Stimulated activated naive B cell treated with anti-CD40 and anti-IgM and Interleukin-4, amounts not matched to agents 10 μg/mL and 1 μg/mL and 100 μg/mL, for 72 hours (primary cell): ENCODE measurements at regions not wholly inside any gene's neighbourhood (a gene's known extent, or its start where the extent isn't known, plus 50 kb on each side); places are given as distances from the start of the nearest gene placed in this dataset.

ENCODE experiments used
- ATAC-seq, 2 donors: fragments of 150-1000 bp; cut with Tn5 transposase; replicated peaks; 2 replicates each; pipeline ENCODE4 v1.10.0; 2021; ENCODE audit warnings: moderate library complexity in 1 of 2
- DNase-seq: peaks from one replicate; pipeline ENCODE4 v3.0.0; 2021
- H3K27ac Mint-ChIP-seq: one replicate; pipeline ENCODE4 v1.8.0; 2022; ENCODE audit warnings: mild to moderate bottlenecking, mixed read lengths
- H3K27me3 Mint-ChIP-seq, 2 donors: one replicate each; pipeline ENCODE4 v1.8.0; 2022; ENCODE audit warnings: mixed read lengths in 2 of 2
- H3K36me3 Mint-ChIP-seq, 2 donors: one replicate each; pipeline ENCODE4 v1.8.0; 2022; ENCODE audit warnings: mixed read lengths in 2 of 2, mild to moderate bottlenecking in 1 of 2
- H3K4me1 Mint-ChIP-seq, 2 donors: one replicate each; pipeline ENCODE4 v1.8.0; 2022; ENCODE audit warnings: mixed read lengths in 2 of 2, mild to moderate bottlenecking in 1 of 2
- H3K4me3 Mint-ChIP-seq, 2 donors: one replicate each; pipeline ENCODE4 v1.8.0; 2022; ENCODE audit warnings: mild to moderate bottlenecking in 2 of 2, mixed read lengths in 2 of 2, moderate library complexity in 1 of 2
- H3K9me3 Mint-ChIP-seq, 2 donors: one replicate each; pipeline ENCODE4 v1.8.0; 2022; ENCODE audit warnings: mixed read lengths in 2 of 2, mild to moderate bottlenecking in 1 of 2

GRCh38 chr2:13091455-13091854, 374.7 kb downstream of the TRIB2 start:
- Mint-ChIP-seq H3K4me1 (no peaks in the 10 kb centered on the region), H3K27ac (no peak overlapping the region), H3K36me3 (no peaks in the 10 kb centered on the region), H3K9me3 (no peaks in the 10 kb centered on the region), H3K4me3 (no peak overlapping the region), H3K27me3 (peaks cover 23 to 50% of the 10 kb centered on the region in 2 donors)
- DNase-seq (no peak), ATAC-seq (no peak)

- Mint-ChIP-seq H3K4me1 (no peaks in the 10 kb centered on the region), H3K4me3 (no peak overlapping the region), H3K27ac (no peak overlapping the region), H3K36me3 (no peaks in the 10 kb centered on the region), H3K27me3 (peaks cover 23 to 50% of the 10 kb centered on the region in 2 donors), H3K9me3 (no peaks in the 10 kb centered on the region)
- DNase-seq (no peak), ATAC-seq (no peak)
Measured at GRCh38 chr2:13091861-13092378, 375.2 kb downstream of the TRIB2 start.

DNA sequence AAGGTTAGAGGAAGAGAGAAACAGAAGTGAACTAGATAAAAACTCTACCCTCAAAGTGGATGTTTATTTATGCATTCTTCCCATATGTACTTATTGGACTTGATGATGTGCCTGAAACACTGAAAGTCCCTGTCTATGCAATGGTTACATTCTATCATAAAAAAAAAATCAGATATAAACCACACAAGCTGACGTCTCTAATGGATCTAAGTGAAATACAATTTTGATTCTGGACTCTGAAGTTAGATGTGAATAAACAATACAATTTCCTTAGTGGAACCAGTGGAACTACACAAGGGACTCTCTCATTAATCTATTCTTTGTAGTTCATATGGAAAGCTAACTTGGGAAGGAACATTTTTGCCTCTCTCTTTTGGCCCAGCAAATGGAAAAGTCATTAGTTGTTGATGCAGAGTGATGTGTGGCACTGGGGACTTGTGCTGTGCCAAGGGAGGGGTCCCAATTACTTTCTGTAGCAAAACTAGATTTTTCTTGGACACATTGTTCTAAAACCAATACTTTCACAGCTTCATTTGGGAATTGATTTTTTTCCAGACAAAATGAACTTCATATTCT, 376.8 kb downstream of the TRIB2 start:
- H3K4me3 Mint-ChIP-seq, result no peak overlapping the region
- H3K36me3 Mint-ChIP-seq, result no peaks in the 10 kb centered on the region
- H3K9me3 Mint-ChIP-seq, result peaks cover 3% of the 10 kb centered on the region in 2 donors
- H3K4me1 Mint-ChIP-seq, result no peaks in the 10 kb centered on the region
- H3K27ac Mint-ChIP-seq, result no peak overlapping the region
- ATAC-seq (no peak), DNase-seq (no peak)
- peaks cover 15 to 37% of the 10 kb centered on the region in 2 donors for H3K27me3 Mint-ChIP-seq

DNA sequence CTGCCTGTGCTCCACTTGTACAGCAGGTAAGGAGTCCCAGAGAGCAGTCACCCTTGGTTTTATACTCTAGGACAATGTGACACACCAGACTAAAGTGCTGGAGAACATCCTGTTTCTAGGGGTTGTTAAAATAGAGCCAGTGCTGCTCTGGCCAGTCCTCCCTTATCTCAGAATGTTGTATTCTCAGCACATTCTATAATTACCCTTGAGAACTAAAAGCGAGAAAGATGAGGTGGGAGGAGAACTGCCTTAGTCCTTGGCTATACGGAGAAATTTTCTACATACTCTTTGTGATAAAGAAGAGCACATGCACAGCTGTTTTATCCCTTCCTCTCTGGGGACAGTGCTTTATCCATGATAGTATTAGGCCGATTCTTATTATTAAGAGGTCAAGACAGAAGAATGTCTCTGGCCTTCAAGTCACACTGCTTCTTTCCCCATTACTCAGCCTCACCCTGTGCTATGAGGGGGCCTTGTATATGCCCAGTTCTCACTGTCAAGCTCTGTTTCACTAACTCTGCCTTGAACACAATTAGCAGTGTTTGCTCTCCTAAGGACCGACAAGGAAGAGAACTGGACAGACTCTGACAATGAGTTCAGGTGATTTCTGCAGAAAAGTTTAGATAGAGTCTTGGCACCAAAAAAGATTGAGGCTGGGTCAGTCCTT, 385.8 kb downstream of the TRIB2 start:
- ATAC-seq (no peak), DNase-seq (no peak)
- peaks cover 13 to 15% of the 10 kb centered on the region in 2 donors for H3K9me3 Mint-ChIP-seq
- H3K4me3 Mint-ChIP-seq, result no peak overlapping the region
- H3K4me1 Mint-ChIP-seq, result no peaks in the 10 kb centered on the region
- H3K27me3 Mint-ChIP-seq, result peaks cover 4 to 15% of the 10 kb centered on the region in 2 donors
- no peaks in the 10 kb centered on the region for H3K36me3 Mint-ChIP-seq
- no peak overlapping the region for H3K27ac Mint-ChIP-seq

GRCh38 chr2:13103151-13103550, 386.4 kb downstream of the TRIB2 start:
- no peak overlapping the region for H3K4me3 Mint-ChIP-seq
- H3K9me3 Mint-ChIP-seq, result peaks cover 13 to 15% of the 10 kb centered on the region in 2 donors
- H3K27ac Mint-ChIP-seq, result no peak overlapping the region
- H3K4me1 Mint-ChIP-seq, result no peaks in the 10 kb centered on the region
- DNase-seq (no peak), ATAC-seq (no peak)
- H3K36me3 Mint-ChIP-seq, result no peaks in the 10 kb centered on the region
- peaks cover 5 to 15% of the 10 kb centered on the region in 2 donors for H3K27me3 Mint-ChIP-seq

- peaks cover 8 to 10% of the 10 kb centered on the region in 2 donors for H3K9me3 Mint-ChIP-seq
- no peaks in the 10 kb centered on the region for H3K36me3 Mint-ChIP-seq
- H3K4me1 Mint-ChIP-seq, result no peaks in the 10 kb centered on the region
- H3K27ac Mint-ChIP-seq, result no peak overlapping the region
- H3K4me3 Mint-ChIP-seq, result no peak overlapping the region
- peaks cover 3 to 15% of the 10 kb centered on the region in 2 donors for H3K27me3 Mint-ChIP-seq
- ATAC-seq (no peak), DNase-seq (no peak)
Measured at GRCh38 chr2:13103778-13104493, 387.2 kb downstream of the TRIB2 start.

DNA sequence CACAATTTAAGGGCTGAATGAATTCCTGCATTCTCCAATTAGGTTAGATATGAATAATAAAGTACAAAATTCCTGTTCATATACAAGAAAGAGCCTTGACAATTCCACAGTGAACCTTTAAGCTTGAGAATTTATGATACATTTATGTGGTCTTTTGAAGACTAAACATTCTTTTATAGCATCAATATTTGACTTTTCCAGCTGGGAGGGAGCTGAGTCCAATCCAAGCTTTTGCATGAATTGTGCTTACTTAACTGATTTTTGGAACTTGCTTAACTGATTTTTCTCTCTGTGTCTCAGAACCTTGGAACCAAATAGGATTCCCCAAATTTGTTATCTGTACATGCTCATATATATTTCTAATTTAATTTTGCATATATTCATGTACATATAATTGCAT, 388.0 kb downstream of the TRIB2 start:
- Mint-ChIP-seq H3K36me3 (no peaks in the 10 kb centered on the region), H3K4me3 (no peak overlapping the region), H3K9me3 (peaks cover 4 to 10% of the 10 kb centered on the region in 2 donors), H3K27me3 (peaks cover 3 to 8% of the 10 kb centered on the region in 2 donors), H3K4me1 (no peaks in the 10 kb centered on the region), H3K27ac (no peak overlapping the region)
- no peak for DNase-seq
- no peak for ATAC-seq

GRCh38 chr2:13106302-13106701, 389.6 kb downstream of the TRIB2 start:
- no peak overlapping the region for H3K4me3 Mint-ChIP-seq
- H3K27ac Mint-ChIP-seq, result no peak overlapping the region
- DNase-seq (no peak), ATAC-seq (peak in 1 of 2 donors; percentile 45)
- no peaks in the 10 kb centered on the region for H3K36me3 Mint-ChIP-seq
- H3K9me3 Mint-ChIP-seq, result no peaks in the 10 kb centered on the region
- no peaks in the 10 kb centered on the region for H3K4me1 Mint-ChIP-seq
- peaks cover 0 to 3% of the 10 kb centered on the region in 2 donors for H3K27me3 Mint-ChIP-seq

GRCh38 chr2:13109516-13109915, 392.8 kb downstream of the TRIB2 start:
- DNase-seq, result no peak
- no peaks in the 10 kb centered on the region for H3K36me3 Mint-ChIP-seq
- no peak for ATAC-seq
- no peak overlapping the region for H3K4me3 Mint-ChIP-seq
- peaks cover 3 to 5% of the 10 kb centered on the region in 2 donors for H3K27me3 Mint-ChIP-seq
- no peak overlapping the region for H3K27ac Mint-ChIP-seq
- H3K9me3 Mint-ChIP-seq, result peaks cover 0 to 2% of the 10 kb centered on the region in 2 donors
- H3K4me1 Mint-ChIP-seq, result no peaks in the 10 kb centered on the region

DNA sequence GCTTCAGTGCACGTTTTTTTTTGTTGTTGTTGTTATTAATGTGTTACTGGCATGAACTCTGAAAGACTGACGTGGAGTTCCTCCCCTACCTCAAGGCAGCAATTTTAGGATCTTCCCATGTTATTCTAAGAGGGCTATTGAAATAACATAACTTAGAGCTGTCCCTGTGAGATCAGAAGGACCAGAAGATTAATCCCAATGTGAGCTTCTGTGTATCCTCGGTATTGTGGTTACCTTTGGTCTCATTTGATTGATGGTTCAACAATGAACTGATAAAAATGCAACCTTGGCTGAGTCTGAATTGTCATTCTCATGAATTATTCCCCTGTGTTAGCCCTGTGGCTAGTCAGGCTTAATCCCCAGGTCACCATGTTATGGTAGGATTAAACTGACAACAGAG, 394.1 kb downstream of the TRIB2 start:
- peaks cover 3 to 5% of the 10 kb centered on the region in 2 donors for H3K27me3 Mint-ChIP-seq
- no peak overlapping the region for H3K4me3 Mint-ChIP-seq
- H3K27ac Mint-ChIP-seq, result no peak overlapping the region
- H3K9me3 Mint-ChIP-seq, result peaks cover 0 to 2% of the 10 kb centered on the region in 2 donors
- no peaks in the 10 kb centered on the region for H3K36me3 Mint-ChIP-seq
- no peaks in the 10 kb centered on the region for H3K4me1 Mint-ChIP-seq
- DNase-seq, result no peak
- no peak for ATAC-seq

DNA sequence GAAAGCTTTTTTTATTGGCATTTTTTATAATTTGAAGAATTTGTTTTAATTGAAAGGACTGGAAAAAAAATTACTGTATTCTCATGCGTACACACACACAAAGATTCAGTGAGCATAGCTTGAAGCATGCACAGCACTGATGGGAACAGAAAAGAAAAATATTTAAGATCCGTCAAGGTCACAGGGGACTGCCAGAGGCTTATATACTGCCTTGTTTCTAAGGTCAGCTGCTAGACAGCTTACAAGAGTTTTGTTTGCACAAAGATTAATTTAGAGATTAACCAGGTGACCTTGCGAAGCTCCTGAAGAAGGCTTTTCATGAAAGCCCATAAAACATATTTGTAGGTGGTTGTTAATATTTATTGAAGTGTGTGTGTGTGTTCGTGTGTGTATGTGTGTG, 396.3 kb downstream of the TRIB2 start:
- Mint-ChIP-seq H3K9me3 (peaks cover 0 to 2% of the 10 kb centered on the region in 2 donors), H3K36me3 (no peaks in the 10 kb centered on the region), H3K27me3 (peaks cover 3 to 5% of the 10 kb centered on the region in 2 donors), H3K27ac (no peak overlapping the region), H3K4me3 (no peak overlapping the region), H3K4me1 (no peaks in the 10 kb centered on the region)
- no peak for DNase-seq
- ATAC-seq, result no peak

GRCh38 chr2:13114391-13114790, 397.7 kb downstream of the TRIB2 start:
- H3K4me1 Mint-ChIP-seq, result no peaks in the 10 kb centered on the region
- no peak overlapping the region for H3K27ac Mint-ChIP-seq
- peaks cover 0 to 2% of the 10 kb centered on the region in 2 donors for H3K9me3 Mint-ChIP-seq
- ATAC-seq (no peak), DNase-seq (no peak)
- no peak overlapping the region for H3K4me3 Mint-ChIP-seq
- peaks cover 0 to 5% of the 10 kb centered on the region in 2 donors for H3K27me3 Mint-ChIP-seq
- no peaks in the 10 kb centered on the region for H3K36me3 Mint-ChIP-seq

- ATAC-seq, result no peak
- no peak for DNase-seq
- peaks cover 0 to 2% of the 10 kb centered on the region in 2 donors for H3K9me3 Mint-ChIP-seq
- H3K4me3 Mint-ChIP-seq, result no peak overlapping the region
- no peaks in the 10 kb centered on the region for H3K4me1 Mint-ChIP-seq
- no peak overlapping the region for H3K27ac Mint-ChIP-seq
- H3K36me3 Mint-ChIP-seq, result no peaks in the 10 kb centered on the region
- H3K27me3 Mint-ChIP-seq, result peaks cover 0 to 5% of the 10 kb centered on the region in 2 donors
Measured at GRCh38 chr2:13115643-13116042, 398.9 kb downstream of the TRIB2 start.

DNA sequence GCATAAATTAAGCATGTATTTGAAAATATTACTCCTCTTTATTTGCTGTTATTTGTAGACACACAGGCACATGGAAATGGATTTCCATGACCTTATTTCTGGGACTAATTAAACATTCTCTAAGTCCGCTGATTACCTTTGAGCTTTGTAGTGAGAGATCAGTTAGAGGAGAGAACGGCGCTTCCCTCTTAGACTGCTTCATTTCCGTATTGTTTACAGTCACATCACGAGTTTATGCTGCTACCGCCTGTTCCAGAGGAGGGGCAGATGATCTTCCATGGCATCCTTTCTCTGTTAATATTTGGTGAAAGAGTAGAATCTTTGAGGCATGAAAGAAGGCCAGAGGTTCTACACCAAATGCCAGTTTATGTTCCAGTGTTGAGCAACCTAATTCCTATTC, 404.4 kb downstream of the TRIB2 start:
- Mint-ChIP-seq H3K9me3 (no peaks in the 10 kb centered on the region), H3K4me3 (no peak overlapping the region), H3K4me1 (no peaks in the 10 kb centered on the region), H3K27ac (no peak overlapping the region), H3K27me3 (no peaks in the 10 kb centered on the region), H3K36me3 (no peaks in the 10 kb centered on the region)
- DNase-seq (no peak), ATAC-seq (no peak)

DNA sequence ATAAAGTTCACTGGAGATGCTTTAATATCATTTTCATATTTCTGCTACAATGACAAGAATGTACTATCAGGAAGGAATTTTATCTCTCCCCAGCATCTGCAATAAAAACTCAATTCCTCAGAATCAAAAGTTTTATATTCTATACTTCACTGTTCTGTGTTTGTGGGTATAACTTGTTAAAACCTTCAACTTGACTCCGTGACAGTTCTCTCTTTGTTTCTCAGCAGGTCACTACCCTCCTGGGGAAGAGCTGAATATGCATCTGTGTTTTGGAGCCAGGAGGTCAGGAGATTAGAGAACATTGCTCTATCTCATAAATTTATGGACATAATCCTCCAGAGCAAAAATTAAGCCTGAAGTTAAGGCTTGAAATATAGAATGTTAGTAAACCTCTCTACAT, 411.4 kb downstream of the TRIB2 start:
- ATAC-seq, result no peak
- H3K4me3 Mint-ChIP-seq, result no peak overlapping the region
- no peak for DNase-seq
- H3K9me3 Mint-ChIP-seq, result peaks cover 0 to 2% of the 10 kb centered on the region in 2 donors
- no peaks in the 10 kb centered on the region for H3K4me1 Mint-ChIP-seq
- H3K36me3 Mint-ChIP-seq, result no peaks in the 10 kb centered on the region
- H3K27ac Mint-ChIP-seq, result no peak overlapping the region
- no peaks in the 10 kb centered on the region for H3K27me3 Mint-ChIP-seq
